Prostate gland (tissue), 2 donors: ENCODE measurements at regions not wholly inside any gene's neighbourhood (a gene's known extent, or its start where the extent isn't known, plus 50 kb on each side); places are given as distances from the start of the nearest gene placed in this dataset.

Experiments
- CTCF ChIP-seq, 4 experiments: fragments of 200-600 bp in 2 of 4; fragments of 450-650 bp in 2 of 4; sonication (generic) in 2 of 4; IDR thresholded peaks; 1 replicate in 3 of 4; 2 replicates in 1 of 4; pipeline ENCODE4 v1.5.1; 2016 to 2019; ENCODE audit warnings: antibody characterized with exemption in 4 of 4, mild to moderate bottlenecking in 2 of 4, moderate library complexity in 2 of 4
- POLR2A ChIP-seq: fragments of 450-650 bp; IDR thresholded peaks from one replicate; pipeline ENCODE4 v1.6.1; 2016; ENCODE audit warnings: antibody characterized with exemption, mild to moderate bottlenecking
- POLR2AphosphoS5 ChIP-seq: sonication (generic); formaldehyde crosslinking; IDR thresholded peaks from one replicate; pipeline ENCODE4 v1.6.1; 2017; ENCODE audit warnings: antibody characterized with exemption

- TF ChIP-seq CTCF (IDR thresholded peaks at IDR 0.05) (no peak), POLR2A (no peak), POLR2AphosphoS5 (no peak)
Observed at GRCh38 chr3:154718053-154718452, 288.1 kb upstream of the GPR149 start.
